Stimulated activated CD4-positive, alpha-beta T cell treated with anti-CD3 and anti-CD28 coated beads, Interleukin-4, amount 100 ng/mL, for 1 hour (primary cell): ENCODE measurements at regions not wholly inside any gene's neighbourhood (a gene's known extent, or its start where the extent isn't known, plus 50 kb on each side); places are given as distances from the start of the nearest gene placed in this dataset.
"Not testable (repeated sequence)": the region's sequence is repeated elsewhere in the genome, so short reads cannot be mapped to it uniquely, and the experiment has no call there.

Source experiments
- DNase-seq: peaks from one replicate; pipeline ENCODE4 v3.0.0-alpha.2; 2020

- DNase-seq: no peak
These were observed 201.5 kb downstream of the RGS3 start for GRCh38 chr9:113665064-113665463.

- DNase-seq: no peak
These were observed 202.2 kb downstream of the RGS3 start for GRCh38 chr9:113665756-113666155.

- no peak for DNase-seq
These were observed 204.5 kb downstream of the RGS3 start for GRCh38 chr9:113668061-113668460.

- no peak for DNase-seq
These were observed 206.1 kb downstream of the RGS3 start for GRCh38 chr9:113669522-113670115.

GRCh38 chr9:113673726-113674125, 202.4 kb upstream of the ZNF618 start:
- no peak for DNase-seq

- no peak for DNase-seq
These were observed 201.7 kb upstream of the ZNF618 start for GRCh38 chr9:113674436-113674835.

GRCh38 chr9:113675475-113675941, 200.6 kb upstream of the ZNF618 start:
- DNase-seq: no peak

GRCh38 chr9:113677057-113677456, 199.1 kb upstream of the ZNF618 start:
- no peak for DNase-seq

GRCh38 chr9:113677569-113677968, 198.5 kb upstream of the ZNF618 start:
- DNase-seq: no peak

- DNase-seq: no peak
These were observed 197.8 kb upstream of the ZNF618 start for GRCh38 chr9:113678119-113678858.

GRCh38 chr9:113678859-113679256, 197.3 kb upstream of the ZNF618 start:
- no peak for DNase-seq

GRCh38 chr9:113682297-113682771, 193.8 kb upstream of the ZNF618 start:
- peak; percentile 35 for DNase-seq

- DNase-seq: not testable (repeated sequence)
These were observed 190.5 kb upstream of the ZNF618 start for GRCh38 chr9:113685636-113686035.

- no peak for DNase-seq
These were observed 188.9 kb upstream of the ZNF618 start for GRCh38 chr9:113687107-113687679.

GRCh38 chr9:113687680-113688371, 188.3 kb upstream of the ZNF618 start:
- no peak for DNase-seq

GRCh38 chr9:113690055-113690740, 185.9 kb upstream of the ZNF618 start:
- DNase-seq: no peak

- DNase-seq: no peak
These were observed 183.9 kb upstream of the ZNF618 start for GRCh38 chr9:113692256-113692655.

- no peak for DNase-seq
These were observed 181.2 kb upstream of the ZNF618 start for GRCh38 chr9:113694912-113695311.

- DNase-seq: no peak
These were observed 180.7 kb upstream of the ZNF618 start for GRCh38 chr9:113695440-113695851.

GRCh38 chr9:113695901-113696300, 180.2 kb upstream of the ZNF618 start:
- DNase-seq: no peak

- DNase-seq: no peak
These were observed 174.0 kb upstream of the ZNF618 start for GRCh38 chr9:113701774-113702755.
